Nephron (organoid): ENCODE measurements at regions not wholly inside any gene's neighbourhood (a gene's known extent, or its start where the extent isn't known, plus 50 kb on each side); places are given as distances from the start of the nearest gene placed in this dataset.
A peak's percentile ranks its signal among the peaks of the same experiment; 100 is the strongest.

ENCODE experiments used
- H3K27ac Mint-ChIP-seq, 3 experiments: 2 replicates each; pipeline ENCODE4 v1.8.0; 2020; ENCODE audit warnings: mixed read lengths in 3 of 3, mild to moderate bottlenecking in 2 of 3, moderate library complexity in 1 of 3
- H3K27me3 Mint-ChIP-seq: 2 replicates; pipeline ENCODE4 v1.8.0; 2021; ENCODE audit warnings: low read depth, mild to moderate bottlenecking, moderate library complexity, mixed read lengths
- H3K36me3 Mint-ChIP-seq: 2 replicates; pipeline ENCODE4 v1.8.0; 2020; ENCODE audit warnings: low read depth, mixed read lengths
- H3K4me1 Mint-ChIP-seq: 2 replicates; pipeline ENCODE4 v1.8.0; 2020; ENCODE audit warnings: mixed read lengths
- H3K4me3 Mint-ChIP-seq, 3 experiments: 2 replicates each; pipeline ENCODE4 v1.8.0; 2020; ENCODE audit warnings: mild to moderate bottlenecking in 3 of 3, mixed read lengths in 3 of 3, moderate library complexity in 2 of 3
- H3K9me3 Mint-ChIP-seq: 2 replicates; pipeline ENCODE4 v1.8.0; 2020; ENCODE audit warnings: mixed read lengths
- CTCF ChIP-seq, 3 experiments: fragments of 200-600 bp; sonication (generic); IDR thresholded peaks; one replicate each; pipeline ENCODE4 v1.5.0; 2021; ENCODE audit warnings: antibody characterized with exemption in 3 of 3; ENCODE audit not compliant: unreplicated experiment in 3 of 3

GRCh38 chr7:115763347-115763746, 267.2 kb downstream of the TFEC start:
- Mint-ChIP-seq H3K27me3 (no peaks in the 10 kb centered on the region), H3K27ac (no peak overlapping the region), H3K9me3 (no peaks in the 10 kb centered on the region), H3K4me3 (no peak overlapping the region), H3K4me1 (no peaks in the 10 kb centered on the region), H3K36me3 (no peaks in the 10 kb centered on the region)
- no peak for TF ChIP-seq CTCF (IDR thresholded peaks at IDR 0.05; ENCODE audit: unreplicated experiment in 3 of 3)

GRCh38 chr7:115758025-115758424, 272.5 kb downstream of the TFEC start:
- Mint-ChIP-seq H3K27me3 (no peaks in the 10 kb centered on the region), H3K9me3 (no peaks in the 10 kb centered on the region), H3K36me3 (no peaks in the 10 kb centered on the region), H3K4me1 (no peaks in the 10 kb centered on the region), H3K27ac (peak overlapping the region in 1 of 3 experiments; percentile 67), H3K4me3 (no peak overlapping the region)
- no peak for TF ChIP-seq CTCF (IDR thresholded peaks at IDR 0.05; ENCODE audit: unreplicated experiment in 3 of 3)

GRCh38 chr7:115754226-115754625, 276.3 kb downstream of the TFEC start:
- Mint-ChIP-seq H3K4me1 (no peaks in the 10 kb centered on the region), H3K27ac (no peak overlapping the region), H3K27me3 (no peaks in the 10 kb centered on the region)

GRCh38 chr7:115749924-115750323, 280.6 kb downstream of the TFEC start:
- Mint-ChIP-seq H3K9me3 (no peaks in the 10 kb centered on the region), H3K4me3 (no peak overlapping the region)

More at GRCh38 chr7:115754226-115754625, 276.3 kb downstream of the TFEC start:
- no peaks in the 10 kb centered on the region for H3K9me3 Mint-ChIP-seq
- TF ChIP-seq CTCF (IDR thresholded peaks at IDR 0.05; ENCODE audit: unreplicated experiment in 3 of 3), result no peak
- H3K4me3 Mint-ChIP-seq, result no peak overlapping the region
- no peaks in the 10 kb centered on the region for H3K36me3 Mint-ChIP-seq

GRCh38 chr7:115748123-115748738, 282.3 kb downstream of the TFEC start:
- Mint-ChIP-seq H3K36me3 (no peaks in the 10 kb centered on the region), H3K27me3 (no peaks in the 10 kb centered on the region), H3K4me1 (peaks cover 6% of the 10 kb centered on the region), H3K4me3 (no peak overlapping the region), H3K27ac (no peak overlapping the region), H3K9me3 (no peaks in the 10 kb centered on the region)
- TF ChIP-seq CTCF (IDR thresholded peaks at IDR 0.05; ENCODE audit: unreplicated experiment in 3 of 3), result peak; percentile 38 to 65 (median 40)

More at GRCh38 chr7:115749924-115750323, 280.6 kb downstream of the TFEC start:
- TF ChIP-seq CTCF (IDR thresholded peaks at IDR 0.05; ENCODE audit: unreplicated experiment in 3 of 3), result no peak
- Mint-ChIP-seq H3K27ac (peak overlapping the region in 1 of 3 experiments; percentile 2), H3K4me1 (peaks cover 6% of the 10 kb centered on the region), H3K27me3 (no peaks in the 10 kb centered on the region), H3K36me3 (no peaks in the 10 kb centered on the region)

GRCh38 chr7:115747174-115747573, 283.4 kb downstream of the TFEC start:
- TF ChIP-seq CTCF (IDR thresholded peaks at IDR 0.05; ENCODE audit: unreplicated experiment in 3 of 3), result no peak
- H3K27me3 Mint-ChIP-seq, result no peaks in the 10 kb centered on the region
- H3K36me3 Mint-ChIP-seq, result no peaks in the 10 kb centered on the region
- peaks cover 6% of the 10 kb centered on the region for H3K4me1 Mint-ChIP-seq
- H3K4me3 Mint-ChIP-seq, result peak overlapping the region in 1 of 3 experiments; percentile 46
- no peaks in the 10 kb centered on the region for H3K9me3 Mint-ChIP-seq
- peak overlapping the region; percentile 64 to 94 (median 90) for H3K27ac Mint-ChIP-seq
